Cardiac muscle cell (in vitro differentiated cells and primary cell): ENCODE measurements at regions not wholly inside any gene's neighbourhood (a gene's known extent, or its start where the extent isn't known, plus 50 kb on each side); places are given as distances from the start of the nearest gene placed in this dataset.

Source experiments
- DNase-seq, 2 donors: peaks; one replicate each; pipeline versions ENCODE4 v3.0.0 to v3.0.0-alpha.2; 2010 to 2017; ENCODE audit warnings: low read depth in 1 of 2, low spot score in 1 of 2
- H3K27ac ChIP-seq: fragments of 200-600 bp; sonication (generic); 2 replicates; pipeline ENCODE4 v1.5.1; 2016
- H3K27me3 ChIP-seq: fragments of 200-600 bp; sonication (generic); 2 replicates; pipeline ENCODE4 v1.6.0; 2016; ENCODE audit warnings: control low read depth
- H3K36me3 ChIP-seq: fragments of 200-600 bp; sonication (generic); 2 replicates; pipeline ENCODE4 v1.5.1; 2016; ENCODE audit warnings: control low read depth
- H3K4me1 ChIP-seq: fragments of 200-600 bp; sonication (generic); 2 replicates; pipeline ENCODE4 v1.8.1; 2017; ENCODE audit warnings: low read depth, mild to moderate bottlenecking, mixed run types
- H3K4me3 ChIP-seq: fragments of 200-600 bp; sonication (generic); 2 replicates; pipeline ENCODE4 v1.5.1; 2016; ENCODE audit warnings: mild to moderate bottlenecking
- H3K9me3 ChIP-seq: fragments of 200-600 bp; sonication (generic); 2 replicates; pipeline ENCODE4 v1.5.1; 2017; ENCODE audit warnings: low read depth, mild to moderate bottlenecking, control low read depth
- CTCF ChIP-seq: IDR thresholded peaks from 2 replicates; pipeline ENCODE4 v1.5.1; 2012; ENCODE audit warnings: low read depth, mild to moderate bottlenecking, low read length

DNA sequence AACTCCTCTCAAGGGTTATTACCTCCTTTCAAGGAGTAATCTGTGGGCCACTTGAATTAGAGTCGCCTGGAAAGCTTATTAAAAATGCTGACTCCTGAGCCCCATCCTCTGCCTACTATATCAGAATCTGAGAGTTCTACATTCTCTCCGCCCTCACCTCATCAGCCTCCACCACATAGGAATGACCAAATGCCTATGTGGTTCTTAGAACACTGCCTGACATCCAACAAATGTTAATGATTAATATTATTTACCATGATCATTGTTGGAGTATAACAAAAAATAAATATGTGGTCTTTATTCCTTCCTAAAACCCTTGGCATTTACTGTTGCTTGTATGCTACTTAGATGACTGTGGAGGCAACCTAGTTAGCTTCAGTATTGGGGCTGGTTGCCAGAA lies 91.9 kb downstream of the BBS10 start:
- Histone ChIP-seq H3K9me3 (no peaks in the 10 kb centered on the region), H3K4me1 (no peaks in the 10 kb centered on the region), H3K4me3 (no peak overlapping the region), H3K36me3 (no peaks in the 10 kb centered on the region), H3K27ac (no peak overlapping the region), H3K27me3 (no peaks in the 10 kb centered on the region)
- no peak for TF ChIP-seq CTCF
- DNase-seq: no peak

DNA sequence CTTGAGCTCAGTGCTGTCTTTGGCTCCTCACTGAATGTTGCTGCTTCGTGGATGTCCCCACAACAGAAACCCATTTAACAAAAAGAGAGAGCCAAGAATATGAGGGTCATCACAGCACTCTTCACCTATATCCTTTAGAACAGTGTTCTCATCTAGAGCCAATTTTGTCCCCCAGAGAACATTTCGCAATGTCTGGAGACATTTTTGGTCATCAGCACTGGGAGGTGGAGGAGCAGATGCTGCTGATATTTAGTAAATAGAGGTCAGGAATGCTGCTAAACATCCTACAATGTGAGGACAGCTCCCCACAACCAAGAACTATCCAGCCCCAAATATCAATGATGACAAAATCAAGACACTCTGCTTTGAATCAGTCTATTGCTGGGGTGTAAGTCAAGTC lies 92.5 kb downstream of the BBS10 start:
- DNase-seq: no peak
- Histone ChIP-seq H3K36me3 (no peaks in the 10 kb centered on the region), H3K27me3 (no peaks in the 10 kb centered on the region), H3K27ac (no peak overlapping the region), H3K4me1 (no peaks in the 10 kb centered on the region), H3K4me3 (no peak overlapping the region), H3K9me3 (no peaks in the 10 kb centered on the region)
- TF ChIP-seq CTCF: no peak

- H3K27ac ChIP-seq: no peak overlapping the region
These were observed 92.9 kb downstream of the BBS10 start for GRCh38 chr12:76255281-76255680.

DNA sequence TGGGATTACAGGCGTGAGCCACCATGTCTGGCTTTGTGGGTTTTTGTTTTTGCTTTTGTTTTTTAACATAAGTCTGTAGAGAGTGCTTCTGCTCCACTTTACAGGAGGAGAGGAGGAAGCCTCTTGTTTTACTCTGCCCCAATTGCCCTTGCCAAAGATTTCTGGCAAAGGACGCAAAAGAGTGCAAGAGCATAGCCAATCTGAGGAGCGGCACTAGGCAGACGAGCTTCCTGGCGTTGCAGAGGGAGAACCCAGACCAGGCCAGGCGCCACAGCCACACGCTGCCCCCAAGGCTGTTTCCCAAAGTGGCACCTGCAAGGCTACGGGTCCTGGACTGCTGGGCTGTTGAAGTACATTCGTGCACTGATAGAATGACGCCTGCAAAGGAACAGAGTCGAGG lies 96.2 kb downstream of the BBS10 start:
- H3K27ac ChIP-seq: no peak overlapping the region
- H3K27me3 ChIP-seq: no peaks in the 10 kb centered on the region
- H3K9me3 ChIP-seq: no peaks in the 10 kb centered on the region
- no peak for DNase-seq
- no peak overlapping the region for H3K4me3 ChIP-seq
- no peaks in the 10 kb centered on the region for H3K4me1 ChIP-seq
- TF ChIP-seq CTCF: no peak
- no peaks in the 10 kb centered on the region for H3K36me3 ChIP-seq

More at GRCh38 chr12:76255281-76255680, 92.9 kb downstream of the BBS10 start:
- Histone ChIP-seq H3K4me1 (no peaks in the 10 kb centered on the region), H3K9me3 (no peaks in the 10 kb centered on the region), H3K27me3 (no peaks in the 10 kb centered on the region), H3K36me3 (no peaks in the 10 kb centered on the region), H3K4me3 (no peak overlapping the region)
- no peak for DNase-seq
- no peak for TF ChIP-seq CTCF

DNA sequence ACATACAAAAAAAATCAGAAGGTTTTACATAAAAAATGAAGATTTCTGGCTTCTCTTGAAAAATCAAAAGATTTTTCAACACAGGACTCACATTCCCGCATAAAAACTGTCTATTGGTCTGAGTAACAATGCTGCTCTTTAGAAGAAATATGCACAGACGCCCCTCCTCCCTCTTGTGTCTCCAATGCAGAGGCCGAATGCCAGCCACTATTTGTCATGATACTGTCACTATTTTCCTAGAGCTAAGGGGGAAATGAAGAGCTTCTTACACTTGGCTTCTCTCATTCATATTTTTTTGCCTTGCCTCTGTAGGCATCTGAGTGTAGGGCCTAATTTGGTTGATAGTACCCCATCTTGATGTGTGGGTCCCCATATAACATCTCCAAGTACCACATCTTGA lies 98.0 kb downstream of the BBS10 start:
- Histone ChIP-seq H3K36me3 (no peaks in the 10 kb centered on the region), H3K27ac (no peak overlapping the region), H3K4me1 (no peaks in the 10 kb centered on the region), H3K27me3 (no peaks in the 10 kb centered on the region), H3K9me3 (no peaks in the 10 kb centered on the region), H3K4me3 (no peak overlapping the region)
- TF ChIP-seq CTCF: no peak
- DNase-seq: no peak

DNA sequence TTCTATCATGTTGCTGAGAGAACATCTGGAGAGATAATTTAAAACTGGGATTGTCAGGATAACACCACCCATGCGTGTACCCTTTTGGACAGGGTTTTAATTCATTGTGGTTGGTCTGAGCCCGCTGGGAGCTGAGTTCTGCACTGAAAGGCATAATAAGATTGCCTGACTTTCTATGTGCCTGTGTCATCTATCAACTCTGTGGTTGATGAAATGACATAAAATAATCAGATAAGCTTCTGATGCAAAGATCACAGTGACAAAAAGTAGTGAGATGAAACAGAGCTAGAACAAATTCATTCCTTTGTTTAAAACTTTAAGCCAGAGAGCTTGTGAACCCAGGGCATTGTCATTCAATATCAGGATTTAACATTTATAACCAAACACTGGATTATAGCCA lies 98.7 kb downstream of the BBS10 start:
- Histone ChIP-seq H3K27me3 (no peaks in the 10 kb centered on the region), H3K4me1 (no peaks in the 10 kb centered on the region), H3K27ac (no peak overlapping the region), H3K9me3 (no peaks in the 10 kb centered on the region), H3K4me3 (no peak overlapping the region), H3K36me3 (no peaks in the 10 kb centered on the region)
- TF ChIP-seq CTCF: no peak
- DNase-seq: no peak
